SK-N-SH treated with all-trans-retinoic acid at 6 μM for 48 hours (cell line): ENCODE measurements at regions not wholly inside any gene's neighbourhood (a gene's known extent, or its start where the extent isn't known, plus 50 kb on each side); places are given as distances from the start of the nearest gene placed in this dataset.

Experiments
- ATAC-seq: fragments of 200-7000 bp; cut with Tn5 transposase; 3 replicates; pipeline ENCODE4 v1.9.1; 2020; ENCODE audit warnings: mild to moderate bottlenecking, moderate library complexity
- ARNTL ChIP-seq: fragments of 450-650 bp; formaldehyde crosslinking; IDR thresholded peaks from 2 replicates; pipeline ENCODE4 v1.5.0; 2020; ENCODE audit warnings: low read depth, mild to moderate bottlenecking, moderate library complexity, borderline replicate concordance
- BACH2 ChIP-seq: fragments of 250-450 bp; sonication (Bioruptor Pico); IDR thresholded peaks from 2 replicates; pipeline ENCODE4 v1.9.0; 2021; ENCODE audit warnings: mild to moderate bottlenecking, borderline replicate concordance
- CSDC2 ChIP-seq: fragments of 250-450 bp; sonication (Bioruptor Pico); IDR thresholded peaks from 2 replicates; pipeline ENCODE4 v1.5.0; 2020; ENCODE audit warnings: mild to moderate bottlenecking, moderate library complexity
- ESRRG ChIP-seq: fragments of 250-450 bp; sonication (Bioruptor Pico); IDR thresholded peaks from 2 replicates; pipeline ENCODE4 v1.6.1; 2021; ENCODE audit warnings: mild to moderate bottlenecking
- GLIS3 ChIP-seq: fragments of 250-450 bp; sonication (Bioruptor Pico); IDR thresholded peaks from 2 replicates; pipeline ENCODE4 v1.5.0; 2020; ENCODE audit warnings: mild to moderate bottlenecking, moderate library complexity
- ISL1 ChIP-seq: fragments of 250-450 bp; sonication (Bioruptor Pico); IDR thresholded peaks from 2 replicates; pipeline ENCODE4 v2.1.2; 2022; ENCODE audit warnings: mild to moderate bottlenecking, moderate library complexity
- OSR1 ChIP-seq: fragments of 250-450 bp; sonication (Bioruptor Pico); IDR thresholded peaks from 2 replicates; pipeline ENCODE4 v1.8.0; 2022; ENCODE audit warnings: moderate library complexity, mild to moderate bottlenecking, inconsistent platforms
- PPARA ChIP-seq: fragments of 250-450 bp; sonication (Bioruptor Pico); IDR thresholded peaks from 2 replicates; pipeline ENCODE4 v1.5.0; 2020; ENCODE audit warnings: mild to moderate bottlenecking, borderline replicate concordance
- RARB ChIP-seq: fragments of 250-450 bp; sonication (Bioruptor Pico); IDR thresholded peaks from 2 replicates; pipeline ENCODE4 v1.8.0; 2021; ENCODE audit warnings: mild to moderate bottlenecking, moderate library complexity
- SNAI2 ChIP-seq: fragments of 250-450 bp; sonication (Bioruptor Pico); IDR thresholded peaks from 2 replicates; pipeline ENCODE4 v1.5.0; 2020; ENCODE audit warnings: mild to moderate bottlenecking, moderate library complexity
- TCF4 ChIP-seq: fragments of 250-450 bp; sonication (Bioruptor Pico); IDR thresholded peaks from 2 replicates; pipeline ENCODE4 v1.8.0; 2021; ENCODE audit warnings: mild to moderate bottlenecking, moderate library complexity, borderline replicate concordance
- ZC3H10 ChIP-seq: fragments of 250-450 bp; sonication (Bioruptor Pico); IDR thresholded peaks from 2 replicates; pipeline ENCODE4 v1.5.1; 2021; ENCODE audit warnings: mild to moderate bottlenecking, moderate library complexity
- ZFP3 ChIP-seq: fragments of 250-450 bp; sonication (Bioruptor Pico); IDR thresholded peaks from 2 replicates; pipeline ENCODE4 v1.5.0; 2020; ENCODE audit warnings: mild to moderate bottlenecking, moderate library complexity
- ZFP30 ChIP-seq: fragments of 450-650 bp; formaldehyde crosslinking; IDR thresholded peaks from 2 replicates; pipeline ENCODE4 v1.5.0; 2022; ENCODE audit warnings: mild to moderate bottlenecking, moderate library complexity
- ZNF565 ChIP-seq: fragments of 450-650 bp; formaldehyde crosslinking; conservative IDR thresholded peaks from 2 replicates; pipeline ENCODE4 v1.5.0; 2020; ENCODE audit warnings: low read depth, mild to moderate bottlenecking, moderate library complexity
- ZNF8 ChIP-seq: fragments of 450-650 bp; formaldehyde crosslinking; IDR thresholded peaks from 2 replicates; pipeline ENCODE4 v1.5.0; 2020; ENCODE audit warnings: mild to moderate bottlenecking, moderate library complexity
- TF ChIP-seq, protein P1 (sequence below): fragments of 250-450 bp; sonication (Bioruptor Pico); IDR thresholded peaks from 2 replicates; pipeline ENCODE4 v1.5.1; 2020; ENCODE audit warnings: low read depth, mild to moderate bottlenecking, moderate library complexity
- TF ChIP-seq, protein P2 (sequence below): fragments of 250-450 bp; sonication (Bioruptor Pico); IDR thresholded peaks from 2 replicates; pipeline ENCODE4 v1.8.0; 2020; ENCODE audit warnings: mild to moderate bottlenecking, moderate library complexity, borderline replicate concordance
- TF ChIP-seq, protein P3 (sequence below): fragments of 250-450 bp; sonication (Bioruptor Pico); IDR thresholded peaks from 2 replicates; pipeline ENCODE4 v1.8.0; 2021; ENCODE audit warnings: low read depth, mild to moderate bottlenecking, moderate library complexity, borderline replicate concordance
- TF ChIP-seq, protein P4 (sequence below): fragments of 250-450 bp; sonication (Bioruptor Pico); IDR thresholded peaks from 2 replicates; pipeline ENCODE4 v1.5.1; 2021; ENCODE audit warnings: mild to moderate bottlenecking, moderate library complexity
- TF ChIP-seq, protein P5 (sequence below): fragments of 250-450 bp; sonication (Bioruptor Pico); IDR thresholded peaks from 2 replicates; pipeline ENCODE4 v1.5.0; 2020; ENCODE audit warnings: mild to moderate bottlenecking, moderate library complexity

DNA sequence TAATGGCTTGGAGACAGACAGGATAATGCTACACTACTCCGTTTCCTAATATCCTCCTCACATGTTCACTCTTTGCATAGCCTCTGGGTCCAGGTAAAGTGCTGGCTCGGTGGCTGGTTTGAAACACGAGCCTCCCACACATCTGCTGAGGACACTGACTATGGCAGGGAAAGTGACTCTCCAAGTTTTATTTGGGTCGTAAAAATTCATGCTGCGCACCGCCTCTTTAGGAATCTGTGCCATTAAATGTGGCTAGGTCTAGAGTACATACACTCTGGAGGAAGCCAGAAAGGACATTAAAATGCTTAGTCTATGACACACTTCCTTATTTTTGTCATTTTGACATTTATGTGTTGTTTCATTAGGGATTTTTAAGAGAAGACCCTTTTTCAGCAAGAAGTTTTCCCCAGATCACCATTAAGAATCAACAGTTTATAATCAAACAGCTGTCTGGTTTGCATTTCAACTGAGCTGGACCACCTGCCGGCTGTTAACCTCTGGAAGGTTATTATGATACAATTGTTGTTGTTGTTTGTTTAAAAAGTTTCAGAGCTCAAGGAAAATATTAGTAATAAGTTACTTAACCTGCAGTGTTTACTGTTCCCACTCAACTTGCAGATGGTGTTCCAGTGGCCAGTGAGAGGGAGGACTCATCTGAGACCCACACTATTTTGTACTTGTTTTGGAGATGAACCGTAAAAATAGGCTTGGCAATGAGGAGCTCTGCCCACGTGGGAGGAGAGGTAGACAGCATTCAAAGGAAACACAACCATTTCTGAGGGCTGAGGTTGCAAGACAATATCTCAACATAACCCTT is 443.3 kb upstream of the MEIS1 start:
- TF ChIP-seq ZNF565 (CRISPR knock-in tag) (no peak), RARB (no peak), ZFP30 (CRISPR knock-in tag) (no peak), ISL1 (CRISPR knock-in tag) (no peak)
- ATAC-seq = no peak

DNA sequence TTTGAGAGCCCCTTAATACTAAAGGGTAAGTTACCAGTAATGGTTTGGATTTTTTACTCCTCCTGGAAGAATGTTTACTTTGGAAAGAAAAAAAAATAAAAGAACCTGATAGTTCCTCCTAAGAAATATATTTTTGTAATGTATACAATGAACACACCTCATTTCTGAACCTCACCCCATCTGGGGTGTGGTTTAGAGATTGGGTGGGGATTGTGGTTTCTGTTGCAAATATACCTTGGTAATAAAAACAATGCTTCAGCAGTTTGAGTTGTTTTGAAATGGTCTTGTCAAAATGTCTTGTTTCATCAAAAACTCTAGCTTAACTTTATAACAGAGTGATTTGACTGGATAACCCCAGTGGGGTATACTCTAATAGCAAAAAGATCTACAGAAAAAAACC is 448.9 kb upstream of the MEIS1 start:
- TF ChIP-seq, protein P1, sequence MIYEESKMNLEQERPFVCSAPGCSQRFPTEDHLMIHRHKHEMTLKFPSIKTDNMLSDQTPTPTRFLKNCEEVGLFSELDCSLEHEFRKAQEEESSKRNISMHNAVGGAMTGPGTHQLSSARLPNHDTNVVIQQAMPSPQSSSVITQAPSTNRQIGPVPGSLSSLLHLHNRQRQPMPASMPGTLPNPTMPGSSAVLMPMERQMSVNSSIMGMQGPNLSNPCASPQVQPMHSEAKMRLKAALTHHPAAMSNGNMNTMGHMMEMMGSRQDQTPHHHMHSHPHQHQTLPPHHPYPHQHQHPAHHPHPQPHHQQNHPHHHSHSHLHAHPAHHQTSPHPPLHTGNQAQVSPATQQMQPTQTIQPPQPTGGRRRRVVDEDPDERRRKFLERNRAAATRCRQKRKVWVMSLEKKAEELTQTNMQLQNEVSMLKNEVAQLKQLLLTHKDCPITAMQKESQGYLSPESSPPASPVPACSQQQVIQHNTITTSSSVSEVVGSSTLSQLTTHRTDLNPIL (CRISPR knock-in tag) = no peak
- no peak for TF ChIP-seq SNAI2
- TF ChIP-seq ZFP3 (CRISPR knock-in tag) = no peak
- TF ChIP-seq OSR1 = no peak
- TF ChIP-seq, protein P2, sequence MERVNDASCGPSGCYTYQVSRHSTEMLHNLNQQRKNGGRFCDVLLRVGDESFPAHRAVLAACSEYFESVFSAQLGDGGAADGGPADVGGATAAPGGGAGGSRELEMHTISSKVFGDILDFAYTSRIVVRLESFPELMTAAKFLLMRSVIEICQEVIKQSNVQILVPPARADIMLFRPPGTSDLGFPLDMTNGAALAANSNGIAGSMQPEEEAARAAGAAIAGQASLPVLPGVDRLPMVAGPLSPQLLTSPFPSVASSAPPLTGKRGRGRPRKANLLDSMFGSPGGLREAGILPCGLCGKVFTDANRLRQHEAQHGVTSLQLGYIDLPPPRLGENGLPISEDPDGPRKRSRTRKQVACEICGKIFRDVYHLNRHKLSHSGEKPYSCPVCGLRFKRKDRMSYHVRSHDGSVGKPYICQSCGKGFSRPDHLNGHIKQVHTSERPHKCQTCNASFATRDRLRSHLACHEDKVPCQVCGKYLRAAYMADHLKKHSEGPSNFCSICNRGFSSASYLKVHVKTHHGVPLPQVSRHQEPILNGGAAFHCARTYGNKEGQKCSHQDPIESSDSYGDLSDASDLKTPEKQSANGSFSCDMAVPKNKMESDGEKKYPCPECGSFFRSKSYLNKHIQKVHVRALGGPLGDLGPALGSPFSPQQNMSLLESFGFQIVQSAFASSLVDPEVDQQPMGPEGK (CRISPR knock-in tag) = no peak
- no peak for TF ChIP-seq TCF4 (CRISPR knock-in tag)
- no peak for TF ChIP-seq ZC3H10
- TF ChIP-seq, all 23 proteins: peak for 0
- no peak for ATAC-seq

DNA sequence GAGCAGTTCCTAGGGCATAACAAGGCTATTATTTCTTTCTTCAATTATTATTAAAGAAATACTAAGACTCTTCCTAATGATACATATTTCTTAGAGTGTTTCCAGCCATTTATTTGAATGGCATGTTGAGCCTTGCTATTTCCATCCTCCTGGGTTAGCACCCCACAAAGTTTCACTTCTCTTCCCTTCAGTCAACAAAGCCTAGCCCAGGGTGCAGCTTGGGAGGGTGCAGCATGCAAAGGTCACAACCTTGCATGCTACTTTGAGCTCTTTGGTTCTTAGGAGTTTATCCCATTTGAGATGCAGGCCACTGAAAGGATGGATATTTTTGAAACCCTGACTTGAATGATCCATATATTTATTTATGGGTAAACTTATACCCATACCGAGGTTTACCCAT is 454.4 kb upstream of the MEIS1 start:
- no peak for ATAC-seq
- no peak for TF ChIP-seq CSDC2 (CRISPR knock-in tag)
- TF ChIP-seq, protein P3, sequence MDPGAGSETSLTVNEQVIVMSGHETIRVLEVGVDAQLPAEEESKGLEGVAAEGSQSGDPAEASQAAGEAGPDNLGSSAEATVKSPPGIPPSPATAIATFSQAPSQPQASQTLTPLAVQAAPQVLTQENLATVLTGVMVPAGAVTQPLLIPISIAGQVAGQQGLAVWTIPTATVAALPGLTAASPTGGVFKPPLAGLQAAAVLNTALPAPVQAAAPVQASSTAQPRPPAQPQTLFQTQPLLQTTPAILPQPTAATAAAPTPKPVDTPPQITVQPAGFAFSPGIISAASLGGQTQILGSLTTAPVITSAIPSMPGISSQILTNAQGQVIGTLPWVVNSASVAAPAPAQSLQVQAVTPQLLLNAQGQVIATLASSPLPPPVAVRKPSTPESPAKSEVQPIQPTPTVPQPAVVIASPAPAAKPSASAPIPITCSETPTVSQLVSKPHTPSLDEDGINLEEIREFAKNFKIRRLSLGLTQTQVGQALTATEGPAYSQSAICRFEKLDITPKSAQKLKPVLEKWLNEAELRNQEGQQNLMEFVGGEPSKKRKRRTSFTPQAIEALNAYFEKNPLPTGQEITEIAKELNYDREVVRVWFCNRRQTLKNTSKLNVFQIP (CRISPR knock-in tag) = no peak
- TF ChIP-seq, protein P4, sequence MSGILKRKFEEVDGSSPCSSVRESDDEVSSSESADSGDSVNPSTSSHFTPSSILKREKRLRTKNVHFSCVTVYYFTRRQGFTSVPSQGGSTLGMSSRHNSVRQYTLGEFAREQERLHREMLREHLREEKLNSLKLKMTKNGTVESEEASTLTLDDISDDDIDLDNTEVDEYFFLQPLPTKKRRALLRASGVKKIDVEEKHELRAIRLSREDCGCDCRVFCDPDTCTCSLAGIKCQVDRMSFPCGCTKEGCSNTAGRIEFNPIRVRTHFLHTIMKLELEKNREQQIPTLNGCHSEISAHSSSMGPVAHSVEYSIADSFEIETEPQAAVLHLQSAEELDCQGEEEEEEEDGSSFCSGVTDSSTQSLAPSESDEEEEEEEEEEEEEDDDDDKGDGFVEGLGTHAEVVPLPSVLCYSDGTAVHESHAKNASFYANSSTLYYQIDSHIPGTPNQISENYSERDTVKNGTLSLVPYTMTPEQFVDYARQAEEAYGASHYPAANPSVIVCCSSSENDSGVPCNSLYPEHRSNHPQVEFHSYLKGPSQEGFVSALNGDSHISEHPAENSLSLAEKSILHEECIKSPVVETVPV (CRISPR knock-in tag) = no peak
- TF ChIP-seq PPARA (CRISPR knock-in tag) = no peak
- TF ChIP-seq ZNF8 (CRISPR knock-in tag) = no peak
- no peak for TF ChIP-seq BACH2 (CRISPR knock-in tag)
- no peak for TF ChIP-seq ISL1 (CRISPR knock-in tag)
- no peak for TF ChIP-seq ZFP30 (CRISPR knock-in tag)
- TF ChIP-seq, protein P2 (CRISPR knock-in tag) = no peak
- TF ChIP-seq ARNTL (CRISPR knock-in tag) = no peak
- no peak for TF ChIP-seq TCF4 (CRISPR knock-in tag)
- TF ChIP-seq, protein P5, sequence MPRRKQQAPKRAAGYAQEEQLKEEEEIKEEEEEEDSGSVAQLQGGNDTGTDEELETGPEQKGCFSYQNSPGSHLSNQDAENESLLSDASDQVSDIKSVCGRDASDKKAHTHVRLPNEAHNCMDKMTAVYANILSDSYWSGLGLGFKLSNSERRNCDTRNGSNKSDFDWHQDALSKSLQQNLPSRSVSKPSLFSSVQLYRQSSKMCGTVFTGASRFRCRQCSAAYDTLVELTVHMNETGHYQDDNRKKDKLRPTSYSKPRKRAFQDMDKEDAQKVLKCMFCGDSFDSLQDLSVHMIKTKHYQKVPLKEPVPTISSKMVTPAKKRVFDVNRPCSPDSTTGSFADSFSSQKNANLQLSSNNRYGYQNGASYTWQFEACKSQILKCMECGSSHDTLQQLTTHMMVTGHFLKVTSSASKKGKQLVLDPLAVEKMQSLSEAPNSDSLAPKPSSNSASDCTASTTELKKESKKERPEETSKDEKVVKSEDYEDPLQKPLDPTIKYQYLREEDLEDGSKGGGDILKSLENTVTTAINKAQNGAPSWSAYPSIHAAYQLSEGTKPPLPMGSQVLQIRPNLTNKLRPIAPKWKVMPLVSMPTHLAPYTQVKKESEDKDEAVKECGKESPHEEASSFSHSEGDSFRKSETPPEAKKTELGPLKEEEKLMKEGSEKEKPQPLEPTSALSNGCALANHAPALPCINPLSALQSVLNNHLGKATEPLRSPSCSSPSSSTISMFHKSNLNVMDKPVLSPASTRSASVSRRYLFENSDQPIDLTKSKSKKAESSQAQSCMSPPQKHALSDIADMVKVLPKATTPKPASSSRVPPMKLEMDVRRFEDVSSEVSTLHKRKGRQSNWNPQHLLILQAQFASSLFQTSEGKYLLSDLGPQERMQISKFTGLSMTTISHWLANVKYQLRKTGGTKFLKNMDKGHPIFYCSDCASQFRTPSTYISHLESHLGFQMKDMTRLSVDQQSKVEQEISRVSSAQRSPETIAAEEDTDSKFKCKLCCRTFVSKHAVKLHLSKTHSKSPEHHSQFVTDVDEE = no peak
- TF ChIP-seq SNAI2 = no peak
- no peak for TF ChIP-seq ZFP3 (CRISPR knock-in tag)
- TF ChIP-seq RARB = no peak
- TF ChIP-seq GLIS3 = no peak
- no peak for TF ChIP-seq ESRRG (CRISPR knock-in tag)
- TF ChIP-seq ZNF565 (CRISPR knock-in tag) = no peak
- TF ChIP-seq, protein P1 (CRISPR knock-in tag) = no peak
